GM12874 (cell line): ENCODE measurements at regions not wholly inside any gene's neighbourhood (a gene's known extent, or its start where the extent isn't known, plus 50 kb on each side); places are given as distances from the start of the nearest gene placed in this dataset.

Experiments
- CTCF ChIP-seq: IDR thresholded peaks from 2 replicates; pipeline ENCODE4 v1.5.1; 2011; ENCODE audit warnings: low read depth, mild to moderate bottlenecking, control low read depth, low read length, moderate library complexity; ENCODE audit not compliant: insufficient read depth

DNA sequence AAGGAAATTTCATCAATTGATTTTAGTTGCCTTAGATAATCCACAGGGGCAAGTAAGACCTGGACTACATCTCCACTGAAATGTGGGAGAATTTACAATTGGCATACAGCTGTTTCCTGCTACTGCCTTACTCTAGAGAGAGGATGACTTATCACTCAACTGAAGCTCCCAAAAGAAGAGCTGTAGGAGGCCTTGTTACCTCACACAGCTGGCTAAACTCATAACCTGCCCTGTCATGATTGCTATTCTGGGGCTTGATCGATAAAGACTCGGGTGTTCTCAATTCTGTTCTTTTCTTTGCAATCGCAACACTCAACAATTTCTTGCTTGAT, 1396.4 kb downstream of the EFNB2 start:
- TF ChIP-seq CTCF: no peak

- no peak for TF ChIP-seq CTCF
These were observed 1399.4 kb downstream of the EFNB2 start for GRCh38 chr13:105135852-105136615.

DNA sequence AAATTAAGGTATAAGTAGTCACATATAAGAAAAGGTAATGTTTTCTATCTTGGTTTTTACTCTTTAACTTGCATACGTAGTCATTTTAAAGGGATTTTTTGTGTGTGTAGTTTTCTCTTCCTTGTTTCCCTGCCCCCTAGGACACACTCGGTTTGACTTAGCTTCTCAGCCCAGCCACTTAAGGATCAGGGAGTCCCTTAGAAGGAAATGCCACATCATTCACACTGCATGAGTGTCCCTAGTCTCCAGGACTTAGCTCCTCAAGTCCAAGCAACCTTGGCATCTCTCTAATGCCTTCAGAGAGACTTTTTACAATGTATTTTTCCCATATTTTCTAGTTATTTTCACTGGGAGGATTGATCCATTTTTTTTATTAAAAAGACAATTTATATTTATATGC, 1407.7 kb downstream of the EFNB2 start:
- TF ChIP-seq CTCF: no peak

DNA sequence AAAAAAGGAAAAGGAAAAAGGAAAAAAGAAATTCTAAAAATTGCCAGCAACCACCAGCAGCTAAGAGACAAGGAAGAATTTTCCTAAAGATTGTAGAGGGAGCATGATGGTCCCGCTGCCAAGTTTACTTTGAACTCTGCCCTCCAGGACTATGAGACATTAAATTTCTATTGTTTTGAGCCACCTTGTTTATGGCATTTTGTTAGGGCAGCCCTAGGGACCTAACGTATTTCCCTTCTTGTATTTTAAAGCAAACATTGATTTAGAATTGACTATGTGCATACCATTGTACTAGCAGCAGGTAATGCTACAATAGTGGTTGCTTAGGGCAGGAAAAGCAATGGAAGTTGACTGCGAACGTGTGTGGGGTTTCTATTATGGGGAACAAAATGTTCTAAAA, 1414.2 kb downstream of the EFNB2 start:
- no peak for TF ChIP-seq CTCF

DNA sequence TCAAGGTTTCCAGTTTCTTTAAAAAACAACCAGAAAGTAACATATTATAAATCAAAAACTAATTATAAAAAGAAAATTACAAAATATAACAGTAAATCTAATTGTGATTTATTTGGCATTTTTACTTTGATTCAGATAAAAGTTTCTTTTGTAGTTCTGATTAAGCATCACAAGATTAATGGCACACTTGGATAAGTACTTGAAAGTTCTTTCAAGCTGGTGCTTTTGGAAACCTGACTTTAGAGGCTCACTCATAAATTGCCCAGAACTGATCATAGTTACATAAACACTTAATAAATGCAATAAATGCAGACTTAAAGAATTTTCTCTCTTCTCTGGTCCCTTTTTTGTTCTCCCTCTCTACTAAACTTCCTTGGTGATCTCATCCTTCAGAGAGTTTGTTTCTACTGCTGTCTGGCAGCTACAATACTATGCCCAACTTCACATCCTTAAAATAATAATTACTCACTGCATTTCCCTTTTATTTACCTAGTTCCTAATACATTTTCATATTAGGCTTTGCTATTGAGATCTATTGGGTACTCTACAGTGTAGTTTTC, 1417.0 kb downstream of the EFNB2 start:
- no peak for TF ChIP-seq CTCF

GRCh38 chr13:105116966-105117365, 1418.5 kb downstream of the EFNB2 start:
- TF ChIP-seq CTCF: no peak

- no peak for TF ChIP-seq CTCF
These were observed 1422.9 kb downstream of the EFNB2 start for GRCh38 chr13:105112561-105112960.

DNA sequence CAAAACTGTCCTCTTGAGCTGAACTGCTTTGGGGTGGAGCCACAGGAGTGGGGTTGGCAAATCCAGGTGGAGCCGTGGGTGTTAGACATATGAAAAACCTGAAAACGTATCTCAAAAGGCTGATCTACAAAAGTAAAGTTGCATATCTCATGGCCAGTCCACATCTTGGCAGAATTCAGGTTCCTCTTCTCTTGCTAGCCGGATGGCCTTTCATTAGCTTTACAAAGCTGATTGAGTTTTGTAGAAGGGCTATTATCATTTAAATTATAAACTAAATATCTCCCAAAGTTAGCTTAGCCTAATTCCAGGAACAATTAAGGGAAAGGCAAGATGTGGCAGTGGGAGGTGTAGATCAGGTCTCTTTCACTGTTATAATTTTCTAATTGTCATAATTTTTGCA, 1427.7 kb downstream of the EFNB2 start:
- TF ChIP-seq CTCF: no peak
